ENCODE measurements at regions not wholly inside any gene's neighbourhood (a gene's known extent, or its start where the extent isn't known, plus 50 kb on each side); places are given as distances from the start of the nearest gene placed in this dataset.

GRCh38 chr11:131305005-131305404 lies 65.4 kb upstream of the NTM start:
- no peak for FAIRE-seq

DNA sequence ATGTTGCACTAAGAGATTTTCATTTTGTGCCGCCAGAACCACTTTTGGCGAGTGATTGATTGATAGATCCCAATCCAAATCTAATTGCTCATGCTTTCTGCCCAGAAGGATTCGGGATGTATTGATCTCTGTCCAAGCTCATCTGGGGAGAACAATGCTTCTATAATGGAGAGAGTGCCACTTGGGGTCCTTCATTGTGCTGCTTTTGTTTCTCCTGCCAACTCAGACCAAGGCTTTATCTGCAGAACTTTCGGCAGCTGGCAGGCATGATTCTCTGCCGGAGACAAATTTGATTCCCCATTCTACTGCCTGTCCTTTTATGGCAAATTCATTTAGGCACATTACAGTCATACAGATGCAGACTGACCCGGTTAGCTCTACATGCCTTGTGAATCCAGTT lies 62.9 kb upstream of the NTM start:
- TF ChIP-seq TAF1 (IDR thresholded peaks at IDR 0.05; ENCODE audit: low read depth, low read length) (no peak), POLR2AphosphoS5 (IDR thresholded peaks at IDR 0.05; ENCODE audit: low read depth, low read length) (no peak), SPI1 (IDR thresholded peaks at IDR 0.05; ENCODE audit: low read depth, low read length) (no peak), POLR2A (IDR thresholded peaks at IDR 0.05; ENCODE audit: low read depth, low read length) (no peak), POU2F2 (IDR thresholded peaks at IDR 0.05; ENCODE audit: low read depth, low read length) (no peak), PAX5 (IDR thresholded peaks at IDR 0.05; ENCODE audit: insufficient read depth, low read length, severe bottlenecking) (no peak)
- FAIRE-seq (no peak), DNase-seq (ENCODE audit: insufficient read length, low spot score) (no peak)

More at GRCh38 chr11:131305005-131305404, 65.4 kb upstream of the NTM start:
- TF ChIP-seq SPI1 (IDR thresholded peaks at IDR 0.05; ENCODE audit: low read depth, low read length) (no peak), PAX5 (IDR thresholded peaks at IDR 0.05; ENCODE audit: insufficient read depth, low read length, severe bottlenecking) (no peak), POLR2AphosphoS5 (IDR thresholded peaks at IDR 0.05; ENCODE audit: low read depth, low read length) (no peak), POU2F2 (IDR thresholded peaks at IDR 0.05; ENCODE audit: low read depth, low read length) (no peak)
- DNase-seq (ENCODE audit: insufficient read length, low spot score), result no peak

GRCh38 chr11:131309776-131310175 lies 60.6 kb upstream of the NTM start:
- DNase-seq (ENCODE audit: insufficient read length, low spot score) (no peak), FAIRE-seq (no peak)
- TF ChIP-seq SPI1 (IDR thresholded peaks at IDR 0.05; ENCODE audit: low read depth, low read length), result no peak
- TF ChIP-seq TAF1 (IDR thresholded peaks at IDR 0.05; ENCODE audit: low read depth, low read length), result no peak
- TF ChIP-seq POU2F2 (IDR thresholded peaks at IDR 0.05; ENCODE audit: low read depth, low read length), result no peak
- TF ChIP-seq PAX5 (IDR thresholded peaks at IDR 0.05; ENCODE audit: insufficient read depth, low read length, severe bottlenecking), result no peak
- no peak for TF ChIP-seq POLR2A (IDR thresholded peaks at IDR 0.05; ENCODE audit: low read depth, low read length)
- TF ChIP-seq POLR2AphosphoS5 (IDR thresholded peaks at IDR 0.05; ENCODE audit: low read depth, low read length), result no peak

DNA sequence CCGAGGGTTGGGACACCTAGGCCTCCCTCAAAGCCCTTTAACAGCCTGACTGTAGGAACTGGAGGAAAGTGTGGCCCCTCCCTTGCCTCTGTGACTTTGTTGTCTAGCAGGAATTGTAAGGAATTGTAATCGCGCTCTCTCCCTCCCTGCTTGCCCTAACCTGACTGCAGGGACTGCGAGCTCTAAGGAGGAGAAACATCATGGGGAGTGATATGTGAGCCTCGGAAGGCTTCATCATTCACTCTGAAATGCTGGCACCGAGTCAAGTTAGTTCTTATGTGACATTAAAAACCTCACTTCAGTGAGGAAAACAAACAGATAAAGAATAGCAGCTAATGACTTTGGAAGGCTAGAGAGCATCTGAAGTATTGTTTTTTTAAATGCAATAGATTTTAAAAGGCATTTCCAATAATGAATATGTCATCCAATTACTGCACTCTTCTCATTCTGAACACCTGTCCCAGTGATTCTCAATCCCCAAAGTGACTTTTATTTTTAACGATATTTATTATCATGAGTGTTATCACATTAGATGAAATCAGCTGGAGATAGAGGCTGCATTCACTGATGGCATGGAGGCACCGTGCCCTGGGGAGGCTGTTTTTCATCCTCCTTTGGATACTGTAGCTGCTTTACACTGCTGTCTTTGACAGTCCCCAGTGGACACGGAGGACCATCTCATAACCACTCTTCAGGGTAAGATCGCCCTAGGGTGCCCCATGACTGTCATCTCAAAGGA lies 58.5 kb upstream of the NTM start:
- TF ChIP-seq SPI1 (IDR thresholded peaks at IDR 0.05; ENCODE audit: low read depth, low read length), result no peak
- TF ChIP-seq PAX5 (IDR thresholded peaks at IDR 0.05; ENCODE audit: insufficient read depth, low read length, severe bottlenecking), result no peak
- TF ChIP-seq POU2F2 (IDR thresholded peaks at IDR 0.05; ENCODE audit: low read depth, low read length), result no peak
- TF ChIP-seq POLR2AphosphoS5 (IDR thresholded peaks at IDR 0.05; ENCODE audit: low read depth, low read length), result no peak
- TF ChIP-seq TAF1 (IDR thresholded peaks at IDR 0.05; ENCODE audit: low read depth, low read length), result no peak
- no peak for TF ChIP-seq POLR2A (IDR thresholded peaks at IDR 0.05; ENCODE audit: low read depth, low read length)
- DNase-seq (ENCODE audit: insufficient read length, low spot score), result no peak
- FAIRE-seq, result no peak

Measured in GM12891 (cell line).